ENCODE measurements at regions not wholly inside any gene's neighbourhood (a gene's known extent, or its start where the extent isn't known, plus 50 kb on each side); places are given as distances from the start of the nearest gene placed in this dataset.
"Not testable (repeated sequence)": the region's sequence is repeated elsewhere in the genome, so short reads cannot be mapped to it uniquely, and the experiment has no call there.

GRCh38 chr14:100431461-100431860, 108.3 kb downstream of the SLC25A47 start:
- not testable (repeated sequence) for TF ChIP-seq CTCF (conservative IDR thresholded peaks at IDR 0.05); EZH2 (IDR thresholded peaks at IDR 0.05; ENCODE audit: low read depth)
